ENCODE measurements at regions not wholly inside any gene's neighbourhood (a gene's known extent, or its start where the extent isn't known, plus 50 kb on each side); places are given as distances from the start of the nearest gene placed in this dataset.

GRCh38 chr4:124079174-124079780 lies 633.3 kb downstream of the ANKRD50 start:
- no peaks in the 10 kb centered on the region for H3K9me2 ChIP-seq (ENCODE audit: insufficient read depth)
- no peak overlapping the region for H3K4me2 ChIP-seq (ENCODE audit: unreplicated experiment)
- no peaks in the 10 kb centered on the region for H3K4me1 ChIP-seq (ENCODE audit: insufficient read depth)
- TF ChIP-seq EZH2 (IDR thresholded peaks at IDR 0.05; ENCODE audit: insufficient read depth, poor library complexity, severe bottlenecking) (no peak), EZH2phosphoT487 (IDR thresholded peaks at IDR 0.05; ENCODE audit: insufficient read depth, low read depth) (no peak)
- WGBS, 2 experiments (ENCODE audit: low coverage in 1 of 2, low lambda C conversion rate in 2 of 2, missing lambda C conversion rate in 2 of 2): 17 to 35% methylated on average over 1 of the region's 1 CpG
- no peak overlapping the region for H2AFZ ChIP-seq
- no peak overlapping the region for H3K9ac ChIP-seq
- in situ Hi-C loops (cut with MboI): no loop called here
- H3F3A ChIP-seq (ENCODE audit: insufficient read depth): peaks cover 11% of the 10 kb centered on the region
- DNase-seq: peak; percentile 42
- no peaks in the 10 kb centered on the region for H3K9me3 ChIP-seq (ENCODE audit: low read depth)
- no peaks in the 10 kb centered on the region for H3K79me2 ChIP-seq (ENCODE audit: insufficient read depth)
- H3K27me3 ChIP-seq (replicated peaks; ENCODE audit: insufficient read depth): no peaks in the 10 kb centered on the region
- H3K36me3 ChIP-seq (ENCODE audit: low read depth): no peaks in the 10 kb centered on the region
- H3K27ac ChIP-seq: no peak overlapping the region
- no peaks in the 10 kb centered on the region for H4K20me1 ChIP-seq (ENCODE audit: insufficient read depth)
- no peak overlapping the region for H3K4me3 ChIP-seq

- H3K27me3 ChIP-seq (replicated peaks; ENCODE audit: insufficient read depth): no peaks in the 10 kb centered on the region
- no peaks in the 10 kb centered on the region for H3K9me3 ChIP-seq (ENCODE audit: low read depth)
- H3F3A ChIP-seq (ENCODE audit: insufficient read depth): peaks cover 10% of the 10 kb centered on the region
- H3K36me3 ChIP-seq (ENCODE audit: low read depth): no peaks in the 10 kb centered on the region
- 0 out of 2 replicates have a peak overlapping the region, but pooled peaks have one; percentile 14 for H2AFZ ChIP-seq
- 25% methylated on average over 4 of the region's 4 CpGs for WGBS, 2 experiments (ENCODE audit: low coverage in 1 of 2, low lambda C conversion rate in 2 of 2, missing lambda C conversion rate in 2 of 2)
- TF ChIP-seq EZH2 (IDR thresholded peaks at IDR 0.05; ENCODE audit: insufficient read depth, poor library complexity, severe bottlenecking) (no peak), EZH2phosphoT487 (IDR thresholded peaks at IDR 0.05; ENCODE audit: insufficient read depth, low read depth) (no peak)
- no peak for DNase-seq
- no peaks in the 10 kb centered on the region for H3K9me2 ChIP-seq (ENCODE audit: insufficient read depth)
- no peaks in the 10 kb centered on the region for H4K20me1 ChIP-seq (ENCODE audit: insufficient read depth)
- H3K27ac ChIP-seq: no peak overlapping the region
- no peaks in the 10 kb centered on the region for H3K4me1 ChIP-seq (ENCODE audit: insufficient read depth)
- H3K4me2 ChIP-seq (ENCODE audit: unreplicated experiment): no peak overlapping the region
- no peaks in the 10 kb centered on the region for H3K79me2 ChIP-seq (ENCODE audit: insufficient read depth)
- no peak overlapping the region for H3K4me3 ChIP-seq
- in situ Hi-C loops (cut with MboI): no loop called here
- H3K9ac ChIP-seq: no peak overlapping the region
Observed at GRCh38 chr4:124083711-124084110, 628.8 kb downstream of the ANKRD50 start.

GRCh38 chr4:124085561-124086180 lies 626.9 kb downstream of the ANKRD50 start:
- no peak overlapping the region for H2AFZ ChIP-seq
- in situ Hi-C loops (cut with MboI): no loop called here
- H3K9me2 ChIP-seq (ENCODE audit: insufficient read depth): no peaks in the 10 kb centered on the region
- WGBS, 2 experiments (ENCODE audit: low coverage in 1 of 2, low lambda C conversion rate in 2 of 2, missing lambda C conversion rate in 2 of 2): 56 to 75% methylated on average over 3 of the region's 3 CpGs
- H4K20me1 ChIP-seq (ENCODE audit: insufficient read depth): no peaks in the 10 kb centered on the region
- H3K79me2 ChIP-seq (ENCODE audit: insufficient read depth): no peaks in the 10 kb centered on the region
- no peaks in the 10 kb centered on the region for H3K4me1 ChIP-seq (ENCODE audit: insufficient read depth)
- H3K9me3 ChIP-seq (ENCODE audit: low read depth): no peaks in the 10 kb centered on the region
- H3K4me2 ChIP-seq (ENCODE audit: unreplicated experiment): no peak overlapping the region
- H3K4me3 ChIP-seq: no peak overlapping the region
- H3K27me3 ChIP-seq (replicated peaks; ENCODE audit: insufficient read depth): no peaks in the 10 kb centered on the region
- no peaks in the 10 kb centered on the region for H3K36me3 ChIP-seq (ENCODE audit: low read depth)
- H3K9ac ChIP-seq: no peak overlapping the region
- DNase-seq: no peak
- H3K27ac ChIP-seq: no peak overlapping the region
- no peak for TF ChIP-seq EZH2phosphoT487 (IDR thresholded peaks at IDR 0.05; ENCODE audit: insufficient read depth, low read depth)
- no peaks in the 10 kb centered on the region for H3F3A ChIP-seq (ENCODE audit: insufficient read depth)

GRCh38 chr4:124090021-124090420 lies 622.5 kb downstream of the ANKRD50 start:
- no peak overlapping the region for H3K27ac ChIP-seq
- no peak overlapping the region for H3K9ac ChIP-seq
- H3K79me2 ChIP-seq (ENCODE audit: insufficient read depth): no peaks in the 10 kb centered on the region
- TF ChIP-seq EZH2 (IDR thresholded peaks at IDR 0.05; ENCODE audit: insufficient read depth, poor library complexity, severe bottlenecking) (no peak), EZH2phosphoT487 (IDR thresholded peaks at IDR 0.05; ENCODE audit: insufficient read depth, low read depth) (no peak)
- no peaks in the 10 kb centered on the region for H4K20me1 ChIP-seq (ENCODE audit: insufficient read depth)
- no peaks in the 10 kb centered on the region for H3K9me2 ChIP-seq (ENCODE audit: insufficient read depth)
- H3K9me3 ChIP-seq (ENCODE audit: low read depth): no peaks in the 10 kb centered on the region
- no peaks in the 10 kb centered on the region for H3K36me3 ChIP-seq (ENCODE audit: low read depth)
- H3K4me3 ChIP-seq: no peak overlapping the region
- no peak overlapping the region for H2AFZ ChIP-seq
- 80 to 85% methylated on average over 8 of the region's 8 CpGs for WGBS, 2 experiments (ENCODE audit: low coverage in 1 of 2, low lambda C conversion rate in 2 of 2, missing lambda C conversion rate in 2 of 2)
- no peaks in the 10 kb centered on the region for H3F3A ChIP-seq (ENCODE audit: insufficient read depth)
- DNase-seq: no peak
- H3K4me1 ChIP-seq (ENCODE audit: insufficient read depth): no peaks in the 10 kb centered on the region
- H3K4me2 ChIP-seq (ENCODE audit: unreplicated experiment): no peak overlapping the region
- no peaks in the 10 kb centered on the region for H3K27me3 ChIP-seq (replicated peaks; ENCODE audit: insufficient read depth)
- in situ Hi-C loops (cut with MboI): no loop called here
